PFSK-1 (cell line): ENCODE measurements at regions not wholly inside any gene's neighbourhood (a gene's known extent, or its start where the extent isn't known, plus 50 kb on each side); places are given as distances from the start of the nearest gene placed in this dataset.

Experiments
- POLR2AphosphoS5 ChIP-seq: IDR thresholded peaks from 2 replicates; pipeline ENCODE4 v1.6.1; 2012; ENCODE audit warnings: low read depth, mild to moderate bottlenecking, control low read depth, low read length, moderate library complexity
- TAF1 ChIP-seq: IDR thresholded peaks from 2 replicates; pipeline ENCODE4 v1.6.1; 2012; ENCODE audit warnings: low read length, control low read depth, borderline replicate concordance; ENCODE audit not compliant: insufficient read depth

DNA sequence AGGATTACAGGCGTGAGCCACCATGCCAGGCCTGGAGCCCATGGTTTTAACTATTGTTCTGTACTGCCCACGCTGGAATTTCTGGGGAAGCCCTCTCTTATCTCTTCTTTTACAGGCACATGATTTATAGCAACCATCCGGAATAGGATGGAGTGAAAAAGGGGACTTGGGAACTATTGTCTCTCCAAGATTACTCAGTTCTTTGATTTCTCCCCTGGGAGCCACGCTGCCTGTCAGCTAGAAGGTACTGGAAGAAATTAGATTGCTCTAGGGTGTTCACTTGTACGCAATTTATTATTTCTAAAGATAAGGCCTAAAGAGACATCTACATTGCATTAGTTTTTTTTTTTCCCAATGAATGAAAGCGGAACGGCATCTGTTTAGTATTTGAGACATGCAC lies 65.6 kb upstream of the PTPRJ start:
- no peak for TF ChIP-seq TAF1
- no peak for TF ChIP-seq POLR2AphosphoS5
